Urinary bladder (tissue), 3 donors: ENCODE measurements at regions not wholly inside any gene's neighbourhood (a gene's known extent, or its start where the extent isn't known, plus 50 kb on each side); places are given as distances from the start of the nearest gene placed in this dataset.
"Not testable (repeated sequence)": the region's sequence is repeated elsewhere in the genome, so short reads cannot be mapped to it uniquely, and the experiment has no call there.

ENCODE experiments used
- DNase-seq: peaks from one replicate; pipeline ENCODE4 v3.0.0-alpha.2; 2015; ENCODE audit errors: extremely low spot score
- H3K27ac ChIP-seq: one replicate; pipeline ENCODE4 v1.5.1; 2013; ENCODE audit warnings: low read depth, mild to moderate bottlenecking, moderate library complexity
- H3K36me3 ChIP-seq: one replicate; pipeline ENCODE4 v1.6.1; 2013; ENCODE audit warnings: mild to moderate bottlenecking, moderate library complexity; ENCODE audit not compliant: insufficient read depth
- H3K4me1 ChIP-seq: one replicate; pipeline ENCODE4 v1.6.1; 2013; ENCODE audit warnings: mild to moderate bottlenecking, moderate library complexity; ENCODE audit not compliant: insufficient read depth
- H3K4me3 ChIP-seq: one replicate; pipeline ENCODE4 v1.5.1; 2013; ENCODE audit warnings: low read depth, low read length
- WGBS: extraction: QIAGEN DNeasy Blood & Tissue Kit; methylation state at CpG from one replicate; pipeline ENCODE4 v1.1.7; 2013; 5-methylcytosine and 5-hydroxymethylcytosine counted together
- donor health status: healthy with polysubstance abuse.
- donor health status: healthy.

DNA sequence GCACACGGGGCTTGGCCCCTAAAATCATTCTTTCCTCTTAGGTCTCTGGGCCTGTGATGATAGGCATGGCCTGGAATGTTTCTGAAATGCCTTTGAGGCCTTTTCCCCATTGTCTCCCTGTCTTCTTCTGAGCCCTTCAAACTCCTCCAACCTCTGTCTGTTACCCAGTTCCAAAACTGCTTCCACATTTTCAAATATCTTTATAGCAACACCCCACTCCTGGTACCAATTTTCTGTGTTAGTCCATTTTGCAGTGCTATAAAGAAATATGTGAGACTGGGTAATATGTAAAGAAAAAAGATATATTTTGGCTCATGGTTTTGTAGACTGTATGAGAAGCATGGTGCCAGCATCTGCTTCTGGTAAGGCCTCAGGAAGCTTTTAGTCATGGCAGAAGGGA, 158.8 kb downstream of the TM2D1 start:
- H3K4me1 ChIP-seq: no peaks in the 10 kb centered on the region
- no peak overlapping the region for H3K4me3 ChIP-seq
- WGBS: 98% methylated on average over 1 of the region's 1 CpG
- DNase-seq: no peak
- H3K27ac ChIP-seq: no peak overlapping the region
- H3K36me3 ChIP-seq: no peaks in the 10 kb centered on the region

DNA sequence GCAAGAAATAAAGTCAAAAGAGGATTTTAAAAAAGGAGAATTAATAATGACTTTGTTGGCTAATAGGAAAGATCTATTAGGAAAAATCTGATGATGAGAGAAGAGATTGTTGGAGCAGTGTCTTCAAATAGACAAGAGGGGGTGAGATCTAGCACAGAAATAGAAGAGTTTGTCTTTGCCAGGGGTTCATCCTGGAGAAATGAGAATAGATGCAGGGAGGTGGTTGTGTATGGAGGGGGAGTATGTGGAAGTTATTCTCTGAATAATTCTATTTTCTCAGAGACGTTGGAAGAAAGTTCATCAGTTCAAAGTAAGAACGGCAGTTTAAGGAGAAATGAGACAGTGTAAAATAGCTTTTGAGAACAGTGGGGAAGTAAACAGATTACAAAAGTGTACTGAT, 161.3 kb downstream of the TM2D1 start:
- no peak for DNase-seq
- no peaks in the 10 kb centered on the region for H3K4me1 ChIP-seq
- no peaks in the 10 kb centered on the region for H3K36me3 ChIP-seq
- no peak overlapping the region for H3K27ac ChIP-seq
- H3K4me3 ChIP-seq: no peak overlapping the region
- WGBS: 73% methylated on average over 2 of the region's 2 CpGs

DNA sequence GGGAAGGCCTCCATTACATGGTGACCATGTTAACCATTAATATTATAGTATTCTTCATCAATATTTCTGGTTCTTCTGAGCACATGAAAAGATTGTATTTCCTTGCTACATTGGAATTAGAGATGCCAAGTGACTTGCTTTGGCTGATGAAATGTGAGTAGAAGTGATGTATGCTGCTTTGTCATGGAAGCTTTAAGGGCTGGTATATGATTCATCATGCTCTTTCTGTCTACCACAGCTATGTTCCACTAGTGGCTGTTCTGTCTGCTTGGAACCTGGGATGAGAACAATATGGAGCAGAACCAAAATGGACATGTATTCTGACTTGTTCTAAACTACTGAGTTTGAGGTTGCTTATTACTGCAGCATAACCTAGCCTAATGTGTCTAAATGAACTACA, 163.3 kb downstream of the TM2D1 start:
- H3K36me3 ChIP-seq: no peaks in the 10 kb centered on the region
- H3K4me1 ChIP-seq: no peaks in the 10 kb centered on the region
- H3K27ac ChIP-seq: no peak overlapping the region
- no peak for DNase-seq
- no peak overlapping the region for H3K4me3 ChIP-seq

DNA sequence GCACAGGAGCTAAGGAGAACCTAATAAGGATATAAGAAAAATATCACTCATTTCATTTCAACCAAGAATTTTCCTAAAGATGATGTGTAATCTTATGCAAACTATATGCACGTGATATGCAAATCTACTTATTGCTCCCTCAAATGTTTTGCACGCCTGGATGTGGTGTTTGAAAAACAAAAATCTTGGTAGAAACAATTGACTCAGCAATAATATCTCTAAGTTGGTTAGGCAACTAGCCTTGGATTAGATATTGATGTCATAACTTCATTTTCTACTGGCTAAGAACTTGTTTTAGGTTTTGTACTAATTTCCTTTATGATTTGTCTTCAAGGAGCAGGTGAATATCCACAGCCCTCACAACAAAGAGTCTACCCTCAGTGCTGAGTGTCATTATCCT, 164.6 kb downstream of the TM2D1 start:
- WGBS: 90% methylated on average over 2 of the region's 2 CpGs

DNA sequence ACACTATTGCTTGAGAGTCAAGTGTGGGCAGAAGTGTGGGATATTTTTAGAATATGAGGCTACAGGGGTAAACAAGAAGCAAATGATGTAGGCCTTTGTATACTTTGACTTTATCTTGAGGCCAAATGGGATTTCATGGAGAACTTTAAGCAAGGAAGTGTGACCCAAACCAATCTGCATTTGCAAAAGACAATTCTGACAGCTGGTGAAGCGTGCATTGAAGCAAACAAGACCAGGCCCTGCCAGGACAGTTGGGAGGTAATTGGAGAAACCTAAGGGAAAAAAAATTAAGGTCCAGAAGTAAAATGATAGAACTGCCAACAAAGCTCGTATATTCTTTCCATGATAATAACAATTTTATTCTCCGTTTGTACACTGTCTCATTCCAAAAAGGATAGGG, 168.3 kb downstream of the TM2D1 start:
- H3K36me3 ChIP-seq: no peaks in the 10 kb centered on the region
- H3K4me3 ChIP-seq: no peak overlapping the region
- no peaks in the 10 kb centered on the region for H3K4me1 ChIP-seq
- 56% methylated on average over 3 of the region's 3 CpGs for WGBS
- H3K27ac ChIP-seq: no peak overlapping the region
- DNase-seq: no peak

More for the DNA sequence above, 164.6 kb downstream of the TM2D1 start:
- Histone ChIP-seq H3K27ac (no peak overlapping the region), H3K4me1 (no peaks in the 10 kb centered on the region), H3K4me3 (no peak overlapping the region), H3K36me3 (no peaks in the 10 kb centered on the region)
- no peak for DNase-seq

DNA sequence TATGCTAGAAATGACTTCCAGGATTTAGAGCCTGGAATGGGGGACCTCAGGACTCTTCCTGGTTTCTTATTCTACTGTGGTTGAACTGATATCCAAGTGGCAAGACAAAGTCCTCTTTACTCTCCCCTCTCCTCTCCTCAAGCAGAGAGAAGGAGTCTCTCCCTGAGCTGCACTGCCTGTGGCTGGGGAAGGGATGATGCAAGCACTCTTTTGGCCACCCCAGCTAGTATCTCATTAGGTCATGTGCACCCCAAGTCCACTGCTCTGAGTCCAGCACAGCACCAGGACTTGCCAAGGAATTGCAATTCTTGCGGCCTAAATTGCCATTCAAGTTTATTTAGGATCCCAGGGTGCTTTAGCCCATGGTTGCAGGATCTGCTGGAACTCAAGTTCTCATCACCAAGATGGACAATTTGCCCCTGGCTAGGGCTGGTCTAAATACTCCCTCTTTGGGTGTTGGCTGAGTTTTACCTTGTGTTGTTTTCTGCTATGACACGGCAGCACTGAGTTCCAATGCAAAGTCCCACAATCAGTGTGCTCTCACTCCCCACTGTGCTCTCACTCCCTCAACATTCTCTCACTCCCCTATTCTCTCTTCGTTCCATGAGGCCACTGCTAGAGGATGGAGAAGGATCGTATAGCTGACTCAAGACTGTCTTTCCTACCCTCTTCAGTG, 172.2 kb downstream of the TM2D1 start:
- H3K4me3 ChIP-seq: no peak overlapping the region
- H3K4me1 ChIP-seq: no peaks in the 10 kb centered on the region
- WGBS: 91% methylated on average over 4 of the region's 4 CpGs
- no peak for DNase-seq
- no peak overlapping the region for H3K27ac ChIP-seq
- no peaks in the 10 kb centered on the region for H3K36me3 ChIP-seq

DNA sequence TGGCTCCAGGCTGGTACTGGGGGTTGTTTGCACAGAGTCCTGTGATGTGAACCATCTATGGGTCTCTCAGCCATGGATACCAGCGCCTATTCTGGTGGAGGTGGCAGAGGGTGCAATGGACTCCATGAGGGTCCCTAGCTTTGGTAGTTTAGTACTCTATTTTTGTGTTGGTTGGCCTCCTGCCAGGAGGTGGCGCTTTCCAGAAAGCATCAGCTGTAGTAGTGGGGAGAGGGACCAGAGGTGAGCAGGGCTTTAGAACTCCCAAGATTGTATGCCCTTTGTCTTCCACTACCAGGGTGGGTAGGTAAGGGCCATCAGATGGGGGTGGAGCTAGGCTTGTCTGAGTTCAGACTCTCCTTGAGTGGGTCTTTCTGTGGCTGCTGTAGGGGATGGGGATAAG, 177.6 kb downstream of the TM2D1 start:
- not testable (repeated sequence) for H3K27ac ChIP-seq, H3K4me1 ChIP-seq, H3K36me3 ChIP-seq, H3K4me3 ChIP-seq, DNase-seq
- 90% methylated on average over 2 of the region's 2 CpGs for WGBS

DNA sequence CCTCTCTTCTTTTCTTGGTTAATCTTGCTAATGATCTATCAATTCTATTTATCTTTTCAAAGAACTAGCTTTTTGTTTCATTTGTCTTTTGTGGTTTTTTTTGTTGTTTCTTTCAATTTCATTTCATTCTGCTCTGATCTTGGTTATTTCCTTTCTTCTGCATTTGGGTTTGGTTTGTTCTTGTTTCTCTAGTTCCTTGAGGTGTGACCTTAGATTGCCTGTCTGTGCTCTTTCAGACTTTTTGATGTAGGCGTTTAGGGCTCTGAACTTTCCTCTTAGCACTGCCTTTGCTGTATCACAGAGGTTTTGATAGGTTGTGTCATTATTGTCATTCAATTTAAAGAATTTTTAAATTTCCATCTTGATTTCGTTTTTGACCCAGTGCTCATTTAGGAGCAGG, 180.1 kb downstream of the TM2D1 start:
- H3K27ac ChIP-seq, H3K36me3 ChIP-seq, DNase-seq, H3K4me1 ChIP-seq, H3K4me3 ChIP-seq: not testable (repeated sequence)
- WGBS: 82% methylated on average over 2 of the region's 2 CpGs

DNA sequence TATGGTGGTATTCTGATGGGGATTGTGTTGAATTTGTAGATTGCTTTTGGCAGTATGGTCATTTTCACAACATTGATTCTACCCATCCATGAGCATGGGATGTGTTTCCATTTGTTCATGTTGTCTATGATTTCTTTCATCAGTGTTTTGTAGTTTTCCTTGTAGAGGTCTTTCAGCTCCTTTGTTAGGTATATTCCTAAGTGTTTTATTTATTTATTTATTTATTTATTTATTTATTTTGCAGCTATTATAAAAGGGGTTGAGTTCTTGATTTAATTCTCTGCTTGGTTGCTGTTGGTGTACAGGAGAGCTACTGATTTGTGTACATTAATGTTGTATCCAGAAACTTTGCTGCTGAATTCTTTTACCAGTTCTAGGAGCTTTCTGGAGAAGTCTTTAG, 181.4 kb downstream of the TM2D1 start:
- H3K4me1 ChIP-seq, DNase-seq, H3K4me3 ChIP-seq, H3K27ac ChIP-seq, H3K36me3 ChIP-seq: not testable (repeated sequence)

DNA sequence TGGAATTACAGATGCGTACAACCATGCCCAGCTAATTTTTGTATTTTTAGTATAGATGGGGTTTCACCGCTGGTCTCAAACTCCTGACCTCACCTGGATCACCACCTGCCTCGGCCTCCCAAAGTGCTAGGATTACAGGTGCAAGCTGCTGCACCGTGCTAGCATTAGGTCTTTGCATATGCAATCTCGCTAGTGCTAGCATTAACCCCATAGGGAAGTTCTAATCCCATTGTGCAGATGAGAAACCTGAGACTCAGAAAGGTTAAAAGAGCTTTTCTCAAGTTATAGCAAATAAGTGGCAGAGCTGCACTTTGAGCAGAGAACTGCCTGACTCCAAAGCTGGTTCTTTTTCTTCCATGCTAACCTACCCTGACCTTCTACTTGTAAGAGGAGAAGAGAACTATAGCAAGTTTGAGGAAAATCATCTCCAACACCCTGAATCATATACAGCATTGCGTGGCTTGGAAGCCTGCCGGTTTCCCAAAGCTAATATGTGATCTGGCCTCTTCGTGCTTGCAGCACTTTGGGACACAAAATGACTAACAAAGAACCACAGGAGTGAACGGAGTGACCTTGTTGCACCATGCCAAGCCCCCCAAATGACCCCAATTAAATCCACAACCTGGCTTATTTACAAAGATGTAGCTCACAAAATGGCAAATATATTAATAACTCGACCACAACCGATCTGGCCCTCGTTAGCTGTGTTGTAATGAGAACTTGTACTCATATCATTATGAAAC, 185.1 kb downstream of the TM2D1 start:
- Histone ChIP-seq H3K36me3 (no peaks in the 10 kb centered on the region), H3K4me1 (no peaks in the 10 kb centered on the region), H3K4me3 (no peak overlapping the region), H3K27ac (no peak overlapping the region)
- WGBS: 87% methylated on average over 12 of the region's 12 CpGs
- no peak for DNase-seq

DNA sequence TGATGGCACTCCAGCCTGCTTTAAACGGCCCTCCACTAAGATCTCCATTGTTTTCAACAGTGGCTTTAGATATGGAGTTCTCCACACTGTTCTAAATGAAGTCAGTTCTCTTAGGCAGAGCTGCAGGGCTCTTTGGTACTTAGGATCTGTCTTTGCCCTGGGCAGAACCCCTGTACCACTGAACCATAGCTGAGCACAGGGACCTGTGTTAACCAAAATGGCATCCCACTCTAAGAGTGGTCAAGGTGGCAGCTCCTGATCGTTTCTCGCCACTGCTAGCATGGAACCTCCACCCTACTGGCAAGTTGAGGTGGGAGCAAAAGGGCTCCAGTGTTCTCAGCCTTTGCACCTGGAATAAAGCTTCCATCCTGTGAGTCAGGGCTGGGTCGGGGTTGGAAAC, 186.7 kb downstream of the TM2D1 start:
- DNase-seq: no peak
- no peaks in the 10 kb centered on the region for H3K4me1 ChIP-seq
- 90% methylated on average over 4 of the region's 4 CpGs for WGBS

DNA sequence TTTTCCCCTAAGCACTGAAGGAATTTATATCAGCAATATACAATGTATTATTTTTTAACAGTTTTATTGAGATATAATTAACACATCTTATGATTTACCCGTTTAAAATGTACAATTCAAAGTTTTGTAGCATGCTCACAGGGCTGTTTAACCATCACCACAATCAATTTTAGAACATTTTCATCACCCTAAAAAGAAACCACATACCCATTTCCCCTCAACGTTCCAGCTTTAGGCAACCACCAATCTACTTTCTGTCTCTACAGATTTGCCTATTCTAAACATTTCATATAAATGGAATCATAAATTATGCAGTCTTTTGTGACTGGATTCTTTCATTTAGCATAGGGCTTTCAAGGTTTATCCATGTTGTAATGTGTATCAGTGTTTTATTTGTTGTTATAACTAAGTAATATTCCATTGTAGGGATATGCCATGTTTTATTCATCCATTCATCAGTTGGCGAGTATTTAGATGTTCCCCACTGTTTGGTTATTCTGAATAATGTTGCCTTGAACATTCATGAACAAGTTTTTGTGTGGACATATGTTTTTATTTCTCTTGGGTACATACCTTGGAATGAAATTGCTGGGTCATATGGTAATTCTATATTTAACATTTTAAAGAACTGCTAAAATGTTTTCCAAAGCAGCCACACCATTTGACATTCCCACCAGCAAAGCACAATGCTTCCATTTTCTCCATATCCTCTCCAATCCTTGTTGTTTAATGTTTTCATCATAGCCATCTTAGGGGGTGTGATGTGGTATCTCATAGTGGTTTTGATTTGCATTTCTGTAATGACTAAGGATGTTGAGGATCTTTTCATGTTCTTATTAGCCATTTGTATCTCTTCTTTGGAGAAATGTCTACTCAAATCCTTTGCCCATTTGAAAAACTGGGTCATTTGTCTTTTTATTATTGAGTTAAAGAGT, 188.5 kb downstream of the TM2D1 start:
- H3K4me3 ChIP-seq: no peak overlapping the region
- 82% methylated on average over 3 of the region's 3 CpGs for WGBS
- DNase-seq: no peak
- H3K36me3 ChIP-seq: no peaks in the 10 kb centered on the region
- no peaks in the 10 kb centered on the region for H3K4me1 ChIP-seq
- H3K27ac ChIP-seq: no peak overlapping the region

More for the DNA sequence above, 186.7 kb downstream of the TM2D1 start:
- H3K27ac ChIP-seq: no peak overlapping the region
- H3K36me3 ChIP-seq: no peaks in the 10 kb centered on the region
- no peak overlapping the region for H3K4me3 ChIP-seq

DNA sequence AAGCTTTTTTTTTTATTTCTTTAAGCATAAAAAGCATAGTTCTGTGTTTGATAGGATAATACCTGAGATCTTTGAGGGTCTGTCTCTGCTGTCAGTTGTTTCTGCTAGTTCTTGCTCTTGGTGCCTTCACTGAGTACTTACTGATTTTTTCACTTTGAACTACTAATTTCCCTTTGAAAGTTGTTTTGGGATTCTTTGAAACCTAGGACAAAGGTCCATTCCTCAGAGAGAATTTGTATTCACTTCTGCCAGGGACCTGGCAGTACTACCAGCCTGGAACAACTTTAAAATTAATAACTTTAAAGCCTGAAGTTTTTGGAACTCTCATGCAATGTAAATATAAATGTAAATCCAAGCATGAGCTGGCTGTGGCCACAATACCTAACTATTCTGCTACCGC, 190.1 kb downstream of the TM2D1 start:
- Histone ChIP-seq H3K27ac (no peak overlapping the region), H3K4me1 (no peaks in the 10 kb centered on the region), H3K36me3 (no peaks in the 10 kb centered on the region), H3K4me3 (no peak overlapping the region)
- 96% methylated on average over 1 of the region's 1 CpG for WGBS
- DNase-seq: no peak

DNA sequence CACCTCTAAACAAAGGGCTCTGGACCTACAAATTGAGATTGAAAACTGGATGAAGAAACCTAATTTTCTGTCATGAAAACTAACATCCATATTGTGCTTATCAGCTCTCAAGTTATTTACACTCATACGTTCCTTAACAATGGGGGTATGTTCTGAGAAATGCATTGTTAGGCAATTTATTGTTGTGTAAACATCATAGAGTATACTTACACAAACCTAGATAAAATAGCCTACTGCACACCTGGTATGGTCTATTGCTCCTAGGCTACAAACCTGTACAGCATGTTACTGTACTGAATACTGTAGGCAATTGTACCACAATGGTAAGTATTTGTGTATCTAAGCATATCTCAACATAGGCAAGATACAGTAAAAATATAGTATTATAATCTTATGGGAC, 191.4 kb downstream of the TM2D1 start:
- Histone ChIP-seq H3K4me1 (no peaks in the 10 kb centered on the region), H3K4me3 (no peak overlapping the region), H3K36me3 (no peaks in the 10 kb centered on the region), H3K27ac (no peak overlapping the region)
- 67% methylated on average over 1 of the region's 1 CpG for WGBS
- DNase-seq: no peak
